Germinal center (tissue), 1 donor: ENCODE measurements at regions not wholly inside any gene's neighbourhood (a gene's known extent, or its start where the extent isn't known, plus 50 kb on each side); places are given as distances from the start of the nearest gene placed in this dataset.

Source experiments
- DNase-seq: peaks from one replicate; pipeline ENCODE4 v3.0.0; 2012; ENCODE audit warnings: mixed read lengths, low spot score

DNA sequence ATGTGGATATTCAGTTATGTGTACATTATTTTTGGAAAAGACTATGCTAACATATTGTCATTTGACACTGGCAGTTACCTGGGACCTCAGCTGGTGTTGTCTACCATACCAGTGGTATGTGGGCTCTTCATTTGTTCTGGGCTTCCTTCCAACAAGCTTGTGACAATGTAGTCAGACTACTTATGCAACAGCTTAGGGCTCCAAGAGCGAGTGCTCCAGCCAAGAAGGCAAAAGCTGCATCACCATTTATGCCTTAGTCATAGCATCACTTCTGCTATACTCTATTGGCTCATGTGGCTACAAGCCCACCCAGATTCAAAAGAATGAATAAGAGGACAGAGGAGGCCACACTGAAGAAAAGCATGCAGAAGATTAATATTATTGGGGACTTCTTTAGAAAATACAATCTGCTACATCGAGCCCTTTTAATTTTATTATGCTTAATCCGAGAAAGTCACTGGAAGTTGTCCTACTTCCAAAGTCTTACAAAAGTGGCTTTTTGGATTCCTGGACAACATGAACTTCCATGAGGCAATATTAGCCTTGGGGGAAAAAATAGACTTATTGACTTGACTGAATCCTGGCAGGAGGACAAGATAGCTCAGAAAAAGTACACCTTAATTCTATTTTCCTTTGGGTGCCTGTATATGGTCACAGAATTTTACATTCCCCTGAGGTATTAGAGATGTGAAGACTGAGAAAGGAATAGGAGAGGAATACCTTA lies 529.4 kb upstream of the HTR2A start:
- no peak for DNase-seq

DNA sequence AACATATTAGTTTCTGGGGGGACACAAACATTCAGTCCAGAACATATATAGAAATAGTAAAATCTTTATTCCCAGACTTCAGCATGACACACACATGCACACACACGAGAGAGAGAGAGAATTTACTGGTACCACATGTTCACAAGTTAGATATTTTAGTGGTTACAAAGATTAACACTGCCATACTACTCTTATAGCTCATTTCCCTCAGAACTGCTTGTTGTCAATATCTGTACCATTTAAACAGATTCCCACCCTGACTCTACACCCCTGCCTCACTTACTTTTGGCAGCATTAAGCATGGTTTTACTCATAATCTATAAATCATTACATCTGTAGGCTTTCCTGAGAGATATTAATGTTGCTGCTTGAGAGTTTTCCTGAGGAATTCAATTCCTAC lies 524.7 kb upstream of the HTR2A start:
- DNase-seq, result no peak

DNA sequence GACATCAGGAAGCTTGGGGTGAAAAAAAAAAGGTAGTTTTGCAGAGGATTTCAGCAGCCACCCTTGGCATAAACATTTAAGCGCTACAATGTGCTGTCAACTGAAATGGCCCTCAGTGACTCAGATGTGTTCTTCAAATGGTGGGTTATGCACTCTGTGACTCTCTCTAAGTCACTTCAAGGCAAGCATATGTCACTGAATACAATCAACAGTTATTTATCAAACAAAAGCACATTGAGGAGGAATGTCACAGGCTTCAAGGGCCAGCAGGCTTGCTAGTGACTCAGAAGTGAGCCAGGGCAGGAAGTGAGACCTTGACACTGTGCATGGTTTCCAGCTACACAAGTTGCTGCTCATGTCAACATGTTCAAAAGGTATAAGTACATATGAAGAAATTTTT lies 523.7 kb upstream of the HTR2A start:
- DNase-seq, result no peak

DNA sequence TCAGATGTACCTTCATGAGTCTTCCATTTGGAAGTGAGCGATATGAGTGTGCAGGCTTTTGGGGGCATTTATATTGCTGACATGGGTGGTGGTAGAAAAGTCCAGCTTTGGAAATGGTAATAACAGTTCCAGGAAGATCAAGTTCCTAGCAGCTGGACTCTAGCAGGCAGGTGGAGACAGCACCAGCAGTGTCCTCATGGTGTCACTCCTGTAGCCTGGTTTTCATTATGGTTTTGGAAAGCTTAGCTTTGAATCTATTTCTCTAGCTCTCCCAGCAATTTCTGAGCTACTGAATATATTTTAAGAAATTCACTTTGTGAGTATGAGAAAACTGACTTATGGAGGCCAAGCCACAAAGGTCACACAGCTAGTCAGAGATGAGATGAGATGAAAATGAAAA lies 523.2 kb upstream of the HTR2A start:
- DNase-seq, result no peak

DNA sequence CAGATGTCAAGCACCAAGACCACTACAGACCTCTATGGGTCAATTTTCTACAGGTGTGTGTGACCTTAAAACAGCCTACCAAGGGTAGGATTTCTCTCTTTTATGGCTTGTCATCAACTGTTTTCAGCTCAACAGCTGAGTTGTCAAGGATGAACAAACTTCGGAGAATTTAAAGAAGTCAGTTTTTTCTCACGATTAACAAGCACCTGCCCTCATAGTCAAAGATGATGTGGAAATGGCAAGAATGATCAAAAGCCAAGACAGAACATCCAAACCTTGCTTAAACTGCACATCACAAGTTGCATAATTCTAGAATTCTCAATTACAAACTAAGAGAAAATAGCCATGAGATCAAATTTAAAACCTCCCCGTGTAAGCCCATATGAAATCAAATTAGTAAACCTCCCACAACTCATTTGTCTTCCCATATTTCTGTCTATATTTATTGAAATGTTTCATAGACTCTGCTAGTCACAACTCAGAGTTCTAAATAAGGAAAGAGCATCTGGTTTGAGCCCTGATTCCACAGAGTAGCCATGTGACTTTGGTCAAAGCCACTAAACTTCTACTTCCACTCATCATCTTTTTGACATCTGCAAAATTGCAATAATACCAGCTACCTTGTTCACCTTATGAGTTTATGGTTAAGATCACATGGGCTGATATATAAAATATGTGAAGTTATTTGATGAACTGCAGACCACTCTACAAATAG lies 521.5 kb upstream of the HTR2A start:
- no peak for DNase-seq

DNA sequence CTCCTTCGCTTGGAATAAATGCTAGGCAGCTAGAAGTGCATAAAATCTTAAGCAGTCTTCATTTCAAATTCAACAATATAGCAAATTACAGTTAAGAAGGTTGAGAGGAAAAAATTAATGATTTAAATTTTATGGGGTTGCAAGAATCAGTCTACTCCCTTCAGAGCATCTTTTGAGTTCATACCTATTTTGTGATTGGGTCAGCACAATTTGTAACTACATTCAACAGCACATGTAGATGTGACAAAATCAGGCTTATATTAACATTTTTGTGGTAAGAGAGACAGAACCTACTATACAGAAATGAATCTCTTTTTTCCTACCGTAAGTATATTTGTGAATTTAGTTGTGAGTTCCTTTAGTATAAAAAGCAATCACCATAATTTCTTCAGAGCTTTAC lies 520.6 kb upstream of the HTR2A start:
- DNase-seq, result no peak

DNA sequence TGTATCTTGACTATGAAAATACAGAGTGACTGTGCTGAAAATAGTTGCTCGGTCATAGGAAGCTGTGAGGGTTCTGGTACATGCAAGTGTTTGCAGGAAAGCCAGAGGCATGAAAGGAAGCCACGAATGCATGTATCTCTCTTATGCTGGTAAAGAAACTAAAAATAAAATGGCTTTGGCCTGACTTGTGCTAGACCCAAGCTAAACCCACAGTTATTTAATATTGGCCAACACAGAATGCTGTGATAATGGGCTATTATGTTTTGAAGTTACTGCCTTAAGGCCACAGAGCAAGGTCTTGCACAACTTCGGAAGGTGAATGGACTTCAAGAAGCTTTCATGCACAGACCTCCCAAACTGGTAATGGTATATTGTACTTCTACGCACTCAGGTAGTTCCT lies 518.2 kb upstream of the HTR2A start:
- DNase-seq, result no peak

DNA sequence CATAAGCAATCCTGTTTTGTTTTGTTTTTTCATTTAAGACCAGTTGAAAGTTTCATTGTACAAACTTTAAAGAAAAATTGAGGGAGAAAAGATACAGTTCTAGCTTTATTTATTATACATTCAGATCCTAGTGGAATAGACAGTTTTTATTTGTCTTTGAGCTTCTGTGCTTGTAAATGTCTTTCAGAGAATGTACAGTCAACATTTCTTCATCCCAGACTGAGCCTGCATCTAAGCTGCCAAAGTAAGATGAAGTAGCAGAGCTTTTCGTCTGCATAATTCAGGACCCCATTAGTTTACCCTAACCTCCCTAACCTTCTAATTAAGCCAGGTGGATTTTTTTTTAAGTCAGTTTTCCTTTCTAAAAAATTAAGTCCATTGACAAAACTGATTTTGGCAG lies 516.7 kb upstream of the HTR2A start:
- DNase-seq, result no peak

DNA sequence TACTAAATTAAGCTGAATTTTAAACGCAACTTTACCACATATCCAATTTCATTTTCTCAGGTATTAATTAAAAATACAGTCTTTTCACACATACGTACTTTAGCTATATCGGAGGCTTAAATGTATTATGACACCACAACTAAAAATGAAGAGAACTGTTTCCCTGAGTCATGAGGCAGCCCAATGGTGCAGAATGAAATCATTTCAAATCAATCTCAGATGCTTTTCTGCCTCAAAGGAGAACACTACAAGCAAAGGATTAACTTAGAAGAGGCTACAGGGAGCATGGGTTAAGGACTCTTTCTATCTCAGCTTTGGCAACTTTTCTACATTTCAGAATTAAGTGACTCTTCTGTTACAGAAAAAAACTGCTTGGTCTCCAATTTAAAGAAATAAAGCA lies 516.3 kb upstream of the HTR2A start:
- no peak for DNase-seq

DNA sequence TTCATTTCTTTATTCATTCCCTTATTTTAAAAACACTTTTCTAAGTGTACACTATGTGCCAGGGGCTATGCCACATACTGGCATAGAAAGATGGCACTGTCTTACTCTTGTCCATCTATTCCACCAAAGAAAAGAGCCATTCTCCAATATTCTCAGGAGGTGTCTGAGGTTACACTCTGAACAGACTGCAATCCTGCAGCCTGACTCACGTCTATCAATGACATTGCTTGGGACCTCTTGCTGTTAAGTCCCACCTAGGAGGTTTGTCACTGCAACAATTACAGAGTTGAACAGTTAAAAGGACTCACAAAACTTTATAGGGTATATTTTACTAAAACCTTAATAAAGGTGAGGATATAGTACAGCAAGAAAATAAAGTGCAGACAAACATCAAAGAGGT lies 512.9 kb upstream of the HTR2A start:
- DNase-seq, result no peak

DNA sequence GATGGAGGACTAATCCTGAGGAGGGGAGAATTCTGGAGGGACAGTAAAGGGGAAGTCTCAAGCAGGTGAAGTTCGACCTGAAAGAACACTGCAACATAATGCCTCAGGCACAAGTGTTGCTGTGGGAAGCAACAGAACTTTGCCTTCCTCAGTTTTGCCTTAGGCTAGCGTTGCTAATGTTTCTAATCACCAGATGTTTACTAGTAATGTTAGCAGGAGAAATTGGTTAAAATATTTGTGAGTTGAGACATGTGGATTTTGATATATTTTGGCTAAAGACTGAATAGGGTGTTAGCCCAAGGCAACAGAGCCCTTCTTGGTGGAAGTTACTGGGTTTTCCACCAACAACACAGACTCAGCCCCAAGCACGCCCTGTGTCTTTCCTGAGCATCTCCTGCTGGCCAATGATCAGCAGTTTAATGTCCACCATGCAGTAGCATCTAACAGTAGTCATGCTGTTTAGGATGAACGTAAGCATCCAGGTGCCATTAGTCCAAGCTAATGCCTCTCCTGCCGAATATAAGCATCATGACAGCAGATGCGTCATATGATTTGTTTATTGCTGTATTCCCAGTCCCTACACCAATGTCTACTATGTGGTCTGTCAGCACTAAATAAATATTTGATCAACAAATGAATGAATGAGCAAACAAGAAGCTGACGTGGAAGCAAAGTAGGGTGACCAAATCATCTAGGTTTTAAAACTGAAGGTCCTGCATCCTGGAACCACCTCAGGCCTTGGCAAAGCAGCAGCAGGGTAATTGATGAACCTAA lies 511.9 kb upstream of the HTR2A start:
- DNase-seq, result no peak

DNA sequence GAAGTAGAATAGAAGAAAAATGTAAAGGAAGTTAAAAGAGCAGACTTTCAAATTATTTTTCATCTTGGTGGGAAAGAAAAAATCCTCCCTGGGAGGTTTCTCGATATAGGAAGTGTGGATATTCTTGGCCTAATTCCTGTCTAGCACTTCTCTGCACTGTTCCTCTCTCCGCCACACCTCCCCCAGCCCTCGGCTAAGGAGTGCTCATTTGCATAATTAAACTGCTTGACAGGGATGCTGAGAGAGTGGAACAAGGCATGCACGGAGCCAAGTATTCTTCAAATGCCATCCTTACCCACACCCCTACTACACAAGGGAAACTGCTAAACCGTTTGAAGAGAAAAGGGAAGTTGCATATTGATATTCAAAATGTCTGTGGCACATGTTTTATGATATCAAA lies 511.0 kb upstream of the HTR2A start:
- no peak for DNase-seq

DNA sequence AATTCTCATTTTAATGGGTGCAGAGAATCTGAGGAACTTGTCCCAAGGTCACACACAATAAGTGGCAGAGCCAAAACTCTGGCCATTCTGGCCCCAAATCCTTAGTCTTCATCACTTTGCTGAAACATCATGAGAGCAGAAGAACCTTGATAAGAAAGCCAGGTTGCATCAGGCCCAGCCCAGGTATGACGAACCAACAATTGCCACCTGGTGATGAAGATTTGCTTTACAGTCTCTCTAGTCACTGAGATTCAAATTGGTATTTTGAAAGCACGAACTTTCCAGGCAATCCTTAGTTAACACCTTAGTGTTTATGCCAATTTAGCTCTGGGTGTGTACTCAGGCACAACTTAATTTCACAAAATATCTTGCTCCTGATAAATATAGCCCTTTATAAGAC lies 502.7 kb upstream of the HTR2A start:
- DNase-seq, result no peak

DNA sequence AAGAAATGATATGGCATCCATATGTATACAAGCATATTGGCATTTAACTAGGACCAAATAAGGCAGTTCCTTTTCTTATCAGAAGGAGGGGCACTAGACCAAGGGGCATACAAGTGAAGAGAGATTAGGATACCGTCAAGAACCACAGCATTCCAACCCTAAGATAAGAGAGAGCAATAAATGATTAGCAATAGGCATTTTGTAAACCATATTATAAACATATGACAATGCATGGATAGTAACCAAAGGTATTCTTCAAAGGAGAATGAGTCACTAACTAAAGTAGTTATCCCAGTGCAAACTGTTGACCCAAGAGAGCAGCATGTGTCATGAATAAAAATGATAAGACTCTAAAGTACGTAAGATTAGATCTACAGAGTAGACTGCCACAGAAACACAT lies 500.9 kb upstream of the HTR2A start:
- DNase-seq, result no peak

DNA sequence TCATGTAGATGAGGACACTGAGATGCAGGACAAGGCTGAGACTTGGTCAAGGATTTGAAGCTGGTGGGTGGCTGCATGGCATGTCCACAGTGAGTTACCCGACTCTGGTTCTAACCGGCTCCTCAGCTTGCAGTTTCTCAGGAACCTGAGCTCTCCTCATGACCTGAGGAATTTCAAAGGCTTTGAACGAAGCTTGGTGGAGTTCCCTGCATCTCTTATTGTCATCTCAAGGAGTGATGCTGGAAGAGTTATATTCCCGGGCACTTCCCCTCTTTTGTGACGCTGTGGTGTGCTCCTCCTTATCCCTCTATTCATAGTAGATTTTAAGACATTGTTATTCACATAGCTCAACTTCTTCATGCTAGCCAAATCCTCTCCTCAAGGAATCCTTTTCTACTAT lies 500.1 kb upstream of the HTR2A start:
- DNase-seq, result no peak

DNA sequence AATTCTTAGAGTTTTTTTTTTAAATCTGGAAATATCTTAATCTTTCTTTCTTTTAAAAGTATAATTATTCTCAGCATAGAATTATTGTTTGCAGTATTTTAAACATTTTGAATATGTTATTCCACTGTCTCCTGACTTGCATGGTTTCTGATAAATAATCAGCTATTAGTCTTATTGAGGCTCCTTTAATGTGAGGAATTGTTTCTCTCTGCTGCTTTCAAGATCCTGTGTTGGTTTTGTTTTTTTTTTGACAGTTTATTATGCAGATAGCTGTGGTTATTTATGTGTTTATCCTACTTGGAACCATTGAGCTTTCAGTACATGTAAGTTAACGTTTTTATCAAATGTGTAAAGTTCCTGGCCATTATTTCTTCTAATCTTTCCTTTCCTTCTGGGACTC lies 477.9 kb upstream of the HTR2A start:
- DNase-seq, result no peak

DNA sequence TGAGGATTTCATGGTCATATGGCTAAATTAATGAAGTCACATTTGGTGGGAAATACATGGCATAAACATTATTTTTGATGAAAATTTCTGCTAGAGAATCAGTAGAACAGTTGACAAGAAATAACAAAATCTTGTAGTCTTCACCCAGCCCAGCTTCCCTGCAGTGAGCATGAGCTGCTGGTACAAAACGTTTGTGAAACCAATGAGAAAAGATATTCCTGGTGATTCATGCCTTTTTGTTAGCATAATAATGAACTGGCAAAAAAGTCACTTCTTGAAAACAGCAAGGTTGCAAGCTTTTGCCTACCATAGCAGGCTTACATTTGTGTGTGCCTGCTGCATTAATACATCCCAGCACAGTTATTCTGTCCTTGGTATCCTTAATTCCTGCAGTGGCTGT lies 475.9 kb upstream of the HTR2A start:
- DNase-seq, result no peak

DNA sequence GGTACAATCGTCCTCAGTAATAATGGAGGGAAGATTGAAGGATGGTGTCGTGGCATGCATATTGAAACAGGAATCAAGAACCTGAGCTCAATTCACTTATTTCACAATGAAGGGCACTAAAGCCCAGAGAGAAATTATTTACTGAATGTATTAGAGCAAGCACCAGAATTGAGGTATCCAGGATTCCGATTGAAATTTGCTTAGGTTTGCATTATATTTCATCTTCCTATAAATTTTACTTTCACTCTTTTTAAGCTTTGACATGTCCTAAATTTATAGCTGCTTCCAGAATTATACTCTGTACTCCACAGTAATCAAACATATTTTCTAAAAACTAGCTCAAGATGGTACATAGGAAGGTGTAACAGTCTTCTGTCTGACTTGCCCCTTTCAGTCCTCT lies 454.9 kb upstream of the HTR2A start:
- no peak for DNase-seq

DNA sequence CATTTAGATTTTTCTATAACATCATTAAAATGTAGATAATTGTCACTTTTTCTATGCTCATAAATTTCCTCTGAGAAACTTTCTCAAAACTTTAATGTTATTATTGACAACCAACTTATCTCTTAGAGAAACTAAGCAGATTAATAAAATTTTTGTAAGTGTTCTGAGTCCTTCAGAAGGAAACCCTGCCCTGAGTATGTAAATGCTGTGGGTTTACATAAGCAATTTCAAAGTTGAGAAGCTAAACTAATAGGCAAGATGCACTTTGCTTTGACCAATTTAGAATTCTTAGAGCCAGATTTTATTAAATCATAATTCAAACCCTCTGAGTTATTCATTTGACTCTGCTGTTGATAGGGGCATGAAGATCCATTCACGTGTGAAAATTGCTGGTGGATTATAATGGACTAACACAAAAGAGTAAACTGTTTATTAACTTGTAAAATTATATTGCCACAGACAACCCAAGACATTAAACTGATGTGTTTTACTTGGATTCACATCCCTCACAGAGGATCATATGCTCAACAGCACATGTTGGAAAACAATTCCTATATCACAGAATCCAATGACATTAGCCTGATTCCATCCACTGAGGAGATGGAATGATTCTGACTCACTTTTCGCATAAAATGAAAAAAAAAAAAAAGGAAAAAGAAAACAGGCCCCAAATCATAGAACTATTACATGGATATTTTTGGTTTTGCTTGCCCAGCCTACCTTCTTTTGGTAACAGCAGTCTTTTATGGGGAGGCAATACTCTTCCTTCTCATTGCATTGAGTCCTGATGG lies 453.7 kb upstream of the HTR2A start:
- DNase-seq, result no peak

DNA sequence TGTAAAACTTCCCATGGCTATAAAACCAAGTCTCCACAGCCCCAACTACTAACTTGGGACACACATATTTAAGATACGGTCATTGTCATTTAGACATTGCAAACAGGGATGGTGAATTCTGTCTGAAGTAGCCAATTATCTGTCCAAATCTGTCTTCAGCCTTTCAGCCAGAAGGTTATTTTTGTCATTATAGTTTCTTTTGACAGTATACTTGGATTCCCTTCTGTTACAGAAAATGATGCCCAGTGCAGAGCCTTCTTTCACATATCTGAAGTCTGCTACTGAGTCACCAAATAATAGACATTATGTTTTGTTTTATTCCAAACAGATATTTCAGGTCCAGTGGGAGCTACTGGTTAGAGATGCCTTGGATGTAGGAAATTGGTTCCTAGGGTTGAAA lies 452.4 kb upstream of the HTR2A start:
- no peak for DNase-seq

DNA sequence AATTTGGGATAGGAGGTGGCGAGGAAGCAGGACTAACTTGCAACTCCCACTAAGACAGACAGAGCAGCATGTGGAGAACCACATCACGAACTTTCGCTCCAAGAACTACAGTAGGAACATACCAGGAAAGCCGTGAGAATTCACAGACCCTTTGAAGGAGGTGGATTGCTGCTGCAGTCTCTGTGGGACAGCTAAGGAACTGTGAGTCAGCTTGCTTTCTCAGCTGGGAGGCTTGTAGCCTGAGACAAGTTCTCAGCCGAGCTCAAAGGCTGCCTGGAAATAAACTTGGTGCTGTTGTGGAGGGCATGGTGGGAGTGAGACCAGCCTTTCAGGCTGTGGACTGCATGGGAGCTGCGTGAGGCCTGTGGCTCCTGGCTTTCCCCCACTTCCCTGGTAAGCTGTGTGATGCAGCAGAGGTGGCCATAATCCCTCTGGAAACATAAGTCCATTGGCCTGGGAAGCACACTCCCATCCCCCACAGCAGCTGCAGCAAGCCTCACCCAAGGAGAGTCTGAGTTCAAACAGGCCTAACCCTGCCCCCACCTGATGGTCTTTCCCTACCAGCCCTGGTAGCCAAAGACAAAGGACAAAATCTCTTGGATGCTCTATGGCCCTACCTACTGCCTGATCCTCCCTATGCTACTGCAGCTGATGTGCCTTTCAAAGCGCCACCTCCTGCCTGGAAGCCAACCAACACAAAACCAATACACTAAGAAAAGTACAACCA lies 441.1 kb upstream of the HTR2A start:
- no peak for DNase-seq

DNA sequence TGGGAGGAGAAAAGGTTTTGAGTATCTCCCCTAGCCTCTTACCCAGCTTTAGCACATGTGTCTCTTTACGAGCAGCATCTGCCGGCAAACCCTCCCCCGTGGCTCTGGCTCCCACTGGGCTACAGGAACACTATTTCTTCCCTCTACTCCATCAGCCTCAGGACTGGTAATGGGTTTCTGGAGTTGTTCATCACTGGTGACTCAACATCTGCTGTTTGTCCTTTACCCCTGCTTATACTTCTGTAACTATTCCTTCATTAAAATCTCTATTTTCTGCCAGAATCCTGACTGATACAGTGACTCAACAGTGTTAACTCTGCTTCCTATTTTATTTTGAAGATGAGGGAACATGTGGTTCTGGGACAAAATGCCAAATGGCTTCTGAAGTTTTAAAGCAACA lies 437.3 kb upstream of the HTR2A start:
- no peak for DNase-seq
